Stimulated activated CD4-positive, alpha-beta T cell treated with anti-CD3 and anti-CD28 coated beads, Interleukin-1b, Interleukin-23, amount 100 ng/mL, for 24 hours (primary cell): ENCODE measurements at regions not wholly inside any gene's neighbourhood (a gene's known extent, or its start where the extent isn't known, plus 50 kb on each side); places are given as distances from the start of the nearest gene placed in this dataset.

ENCODE experiments used
- DNase-seq, 4 experiments: peaks; one replicate each; pipeline ENCODE4 v3.0.0-alpha.2; 2020; ENCODE audit warnings: low read depth in 4 of 4, low spot score in 1 of 4

DNA sequence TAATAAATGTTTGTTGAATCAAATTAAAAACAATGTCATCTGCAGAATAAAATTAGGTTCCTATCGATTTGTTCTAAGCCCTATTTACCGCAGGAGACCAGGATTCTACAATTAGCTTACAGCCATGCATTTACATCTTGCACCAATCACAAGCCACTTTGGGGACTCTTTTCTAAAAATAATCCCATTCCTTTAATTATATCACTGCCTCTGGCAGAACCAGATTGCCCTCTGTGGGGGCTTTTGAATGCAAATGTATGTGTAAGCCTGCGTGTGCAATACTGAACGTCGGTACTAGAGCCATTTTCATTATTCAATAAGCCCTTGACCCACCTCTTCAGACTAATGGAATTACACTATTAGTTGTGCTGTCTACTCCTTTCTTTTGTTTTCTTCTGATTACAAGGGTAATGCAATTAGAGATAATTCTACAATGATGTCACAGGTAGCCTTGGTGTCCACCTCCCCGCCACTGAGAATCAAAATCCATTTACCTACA is 391.3 kb upstream of the XYLT1 start:
- DNase-seq: no peak

GRCh38 chr16:17858061-17858460 is 387.3 kb upstream of the XYLT1 start:
- DNase-seq: no peak

DNA sequence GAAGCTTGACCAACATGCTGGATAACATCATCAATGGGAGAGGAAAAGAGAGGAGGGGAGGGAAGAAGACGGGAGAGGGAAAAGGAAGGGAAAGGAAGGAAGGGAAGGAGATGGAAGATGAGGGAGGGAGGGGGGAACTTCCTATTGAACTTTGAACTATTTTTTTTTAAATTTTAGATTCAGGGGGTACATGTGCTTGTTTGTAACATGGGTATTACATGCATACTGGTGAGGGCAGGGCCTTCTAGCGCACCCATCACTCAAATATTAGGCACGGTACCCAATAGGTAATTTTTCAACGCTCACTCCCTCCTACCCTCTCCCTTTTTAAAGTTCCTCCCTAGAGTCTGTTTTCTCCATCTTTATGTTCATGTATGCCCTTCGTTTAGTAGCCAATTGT is 383.2 kb upstream of the XYLT1 start:
- DNase-seq: no peak

DNA sequence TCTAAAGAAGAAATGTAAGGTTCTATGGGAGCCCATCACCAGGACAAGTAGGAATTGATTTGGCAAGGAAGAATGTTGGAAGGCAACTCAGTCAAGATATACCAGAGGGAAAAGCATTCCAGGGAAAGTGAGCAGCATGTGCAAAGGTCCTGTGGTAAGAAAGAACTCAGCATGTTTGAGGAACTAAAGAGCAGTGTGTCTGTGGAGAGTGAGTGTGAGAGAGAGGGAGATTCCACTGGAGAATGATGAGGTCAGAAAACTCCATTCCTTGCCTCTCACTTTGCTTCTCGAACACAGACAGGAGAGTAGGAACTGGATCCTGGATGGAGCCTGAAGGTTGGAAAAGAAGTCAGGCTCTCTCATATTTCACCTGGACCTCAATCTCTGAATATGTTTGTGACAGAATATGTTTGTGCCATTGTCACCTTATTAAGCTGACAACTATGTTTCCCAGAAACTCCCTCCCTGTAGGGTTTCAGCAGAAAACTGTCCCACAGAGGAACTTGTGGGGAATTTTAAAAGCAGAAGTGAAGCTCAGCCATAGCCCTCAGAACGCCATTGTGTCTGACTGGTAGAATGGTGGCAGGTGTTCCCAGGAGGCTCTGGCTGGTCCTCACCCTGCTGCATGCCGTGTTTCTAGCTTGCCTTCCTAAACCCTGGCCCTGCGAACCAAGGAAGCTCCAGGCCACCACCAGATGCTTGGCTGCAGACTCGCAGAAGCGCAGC is 382.4 kb upstream of the XYLT1 start:
- no peak for DNase-seq

GRCh38 chr16:17850581-17851250 is 380.0 kb upstream of the XYLT1 start:
- no peak for DNase-seq

- no peak for DNase-seq
These were observed 376.6 kb upstream of the XYLT1 start for GRCh38 chr16:17847234-17847795.

GRCh38 chr16:17846030-17846429 is 375.3 kb upstream of the XYLT1 start:
- no peak for DNase-seq

DNA sequence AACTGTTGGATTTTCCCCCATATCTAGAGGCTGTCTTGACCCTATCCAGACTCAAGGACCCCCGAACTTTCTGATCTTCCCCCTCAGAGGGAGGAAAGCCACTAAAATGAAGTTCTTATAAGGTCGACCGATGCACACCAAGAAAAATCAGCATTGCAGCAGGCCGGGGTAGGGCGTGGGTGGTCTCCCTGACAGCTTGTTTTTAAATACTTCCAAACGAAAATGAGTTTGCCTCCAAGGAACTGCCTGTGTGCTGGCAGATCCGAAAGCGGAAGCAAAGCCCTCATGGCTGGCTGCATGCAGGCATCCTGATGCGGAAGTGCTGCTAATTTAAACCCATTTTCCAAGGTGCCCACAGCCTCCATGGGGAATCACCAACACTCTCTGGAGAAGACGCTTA is 374.3 kb upstream of the XYLT1 start:
- DNase-seq: no peak

DNA sequence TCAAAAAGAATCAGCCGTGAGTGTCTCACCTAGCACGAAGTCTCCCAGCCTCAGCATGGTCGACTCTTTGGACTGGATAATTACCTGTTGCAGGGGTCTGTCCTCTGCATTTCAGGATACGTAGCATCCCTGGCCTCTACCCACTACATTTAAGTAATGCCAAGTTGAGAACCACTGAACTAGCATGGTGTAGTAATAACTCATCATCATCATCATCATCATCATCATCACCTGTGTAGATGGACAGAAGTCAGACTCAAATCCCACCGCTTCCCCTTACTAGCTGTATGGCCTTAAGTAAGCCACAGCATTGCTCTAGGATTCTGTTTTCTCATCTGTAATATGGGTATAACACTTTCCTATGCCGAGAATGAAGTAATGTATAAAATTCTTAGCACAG is 373.1 kb upstream of the XYLT1 start:
- no peak for DNase-seq

GRCh38 chr16:17839907-17840306 is 369.1 kb upstream of the XYLT1 start:
- no peak for DNase-seq

GRCh38 chr16:17839272-17839671 is 368.5 kb upstream of the XYLT1 start:
- DNase-seq: no peak

GRCh38 chr16:17836868-17837602 is 366.3 kb upstream of the XYLT1 start:
- DNase-seq: no peak

GRCh38 chr16:17835118-17835876 is 364.5 kb upstream of the XYLT1 start:
- DNase-seq: no peak

GRCh38 chr16:17832738-17833137 is 362.0 kb upstream of the XYLT1 start:
- DNase-seq: no peak

DNA sequence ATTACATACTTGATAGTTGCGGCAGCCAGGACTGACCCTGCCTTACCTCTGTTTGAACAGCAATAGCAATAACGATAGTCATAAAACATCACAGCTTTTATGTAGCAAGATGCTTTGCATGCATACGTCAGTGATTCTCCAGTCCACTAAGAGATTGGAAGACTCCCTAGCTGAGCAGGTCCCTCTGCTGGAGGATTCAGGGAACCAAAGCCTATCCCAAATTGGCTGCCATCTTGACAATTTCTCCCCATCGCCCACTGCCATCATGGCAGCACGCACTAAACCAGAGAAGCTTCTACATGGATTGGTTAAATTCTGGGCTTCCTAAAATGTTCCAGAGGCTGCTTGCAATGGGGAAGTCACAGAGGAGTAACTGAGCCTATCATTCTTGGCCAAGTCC is 360.6 kb upstream of the XYLT1 start:
- DNase-seq: no peak

- DNase-seq: no peak
These were observed 359.9 kb upstream of the XYLT1 start for GRCh38 chr16:17830651-17831050.

- DNase-seq: no peak
These were observed 359.1 kb upstream of the XYLT1 start for GRCh38 chr16:17829811-17830210.

DNA sequence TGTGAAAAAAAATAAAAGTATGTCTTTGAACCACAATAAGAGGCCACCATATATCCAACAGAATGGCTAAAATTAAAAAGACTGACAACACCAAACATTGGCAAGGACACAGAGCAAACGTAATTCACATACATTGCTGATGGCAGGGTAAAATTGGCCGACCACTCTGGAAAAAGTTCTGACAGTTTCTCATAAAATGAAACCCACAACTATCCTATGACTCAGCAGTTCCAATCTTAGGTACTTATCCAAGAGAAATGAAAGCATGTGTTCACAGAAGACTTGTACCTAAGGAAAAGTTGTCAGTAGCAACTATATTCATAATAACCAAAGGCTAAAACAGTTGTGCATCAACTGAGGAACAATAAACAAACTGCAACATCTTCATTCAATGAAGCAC is 357.3 kb upstream of the XYLT1 start:
- no peak for DNase-seq

- DNase-seq: no peak
These were observed 356.6 kb upstream of the XYLT1 start for GRCh38 chr16:17827313-17827712.

- no peak for DNase-seq
These were observed 347.2 kb upstream of the XYLT1 start for GRCh38 chr16:17817943-17818342.

- DNase-seq: no peak
These were observed 346.5 kb upstream of the XYLT1 start for GRCh38 chr16:17817260-17817659.
